Right lobe of liver (tissue), 6 donors: ENCODE measurements at regions not wholly inside any gene's neighbourhood (a gene's known extent, or its start where the extent isn't known, plus 50 kb on each side); places are given as distances from the start of the nearest gene placed in this dataset.

Experiments used
- ATAC-seq, 4 donors: fragments of 200-7000 bp; cut with Tn5 transposase; one replicate each; pipeline ENCODE4 v1.9.1; 2020; ENCODE audit warnings: mild to moderate bottlenecking in 4 of 4, moderate library complexity in 4 of 4
- DNase-seq, 3 donors: peaks; one replicate each; pipeline ENCODE4 v3.0.0-alpha.2; 2020
- H3K27ac ChIP-seq, 3 donors: fragments of 200-600 bp; one replicate each; pipeline ENCODE4 v1.8.0; 2022
- H3K27me3 ChIP-seq, 2 donors: fragments of 200-600 bp; one replicate each; pipeline ENCODE4 v1.8.0; 2022
- H3K36me3 ChIP-seq, 4 donors: fragments of 200-600 bp; sonication (generic) in 1 of 4; one replicate each; pipeline versions ENCODE4 v1.5.1 to v1.8.0; 2017 to 2022; ENCODE audit warnings: control low read depth in 1 of 4
- H3K4me1 ChIP-seq, 4 donors: fragments of 200-600 bp; sonication (generic) in 1 of 4; one replicate each; pipeline versions ENCODE4 v1.5.1 to v1.8.0; 2017 to 2022; ENCODE audit warnings: control low read depth in 1 of 4
- H3K4me3 ChIP-seq, 3 donors: fragments of 200-600 bp; one replicate each; pipeline ENCODE4 v1.8.0; 2022
- H3K9me3 ChIP-seq, 4 donors: fragments of 200-600 bp; sonication (generic) in 1 of 4; one replicate each; pipeline versions ENCODE4 v1.5.1 to v1.8.0; 2017 to 2022; ENCODE audit warnings: control low read depth in 1 of 4
- CTCF ChIP-seq, 4 donors: fragments of 200-600 bp in 3 of 4; fragments of 450-650 bp in 1 of 4; IDR thresholded peaks; one replicate each; pipeline versions ENCODE4 v1.5.1 to v1.8.0; 2016 to 2022; ENCODE audit warnings: antibody characterized with exemption in 4 of 4, mild to moderate bottlenecking in 2 of 4
- POLR2A ChIP-seq: fragments of 450-650 bp; IDR thresholded peaks from one replicate; pipeline ENCODE4 v1.6.1; 2017; ENCODE audit warnings: antibody characterized with exemption, mild to moderate bottlenecking
- WGBS: methylation state at CpG from one replicate; pipeline ENCODE4 v1.1.6; 2018; ENCODE audit warnings: low coverage, low lambda C conversion rate; ENCODE audit not compliant: insufficient coverage; ENCODE audit errors: missing lambda C conversion rate; 5-methylcytosine and 5-hydroxymethylcytosine counted together
- intact Hi-C, 2 donors: fragments of 100-400 bp; cut with DNase I; formaldehyde crosslinking; loops; one replicate each; pipeline versions ENCODE4 v1.11.2 to v1.14.1; 2022
- donor health status: DM: no; HTN: yes; CAD: no.
- donor health status: DM: no; HTN: no; CAD: no.
- donor health status: DM: no; HTN: no; CAD: no.
- donor health status: DM: no; HTN: yes; CAD: no.
- donor health status: DM: no; HTN: yes; CAD: no.

DNA sequence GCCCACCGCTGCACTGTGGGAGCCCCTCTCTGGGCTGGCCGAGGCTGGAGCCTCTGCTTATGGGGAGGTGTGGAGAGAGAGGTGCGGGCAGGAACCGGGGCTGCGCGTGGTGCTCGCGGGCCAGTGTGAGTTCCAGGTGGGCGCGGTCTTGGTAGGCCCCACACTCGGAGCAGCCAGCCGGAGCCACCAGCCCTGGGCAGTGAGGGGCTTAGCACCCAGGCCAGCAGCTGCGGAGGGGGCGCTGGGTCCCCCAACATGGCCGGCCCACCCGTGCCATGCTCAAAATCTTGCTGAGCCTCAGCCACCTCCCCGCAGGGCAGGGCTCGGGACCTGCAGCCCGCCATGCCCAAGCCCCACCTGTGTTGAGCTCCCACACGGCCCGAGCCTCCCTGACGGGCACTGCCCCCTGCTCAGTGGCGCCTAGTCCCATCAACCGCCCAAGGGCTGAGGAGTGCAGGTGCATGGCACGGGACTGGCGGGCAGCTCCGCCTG is 856.8 kb upstream of the CELF2 start:
- no peaks in the 10 kb centered on the region for H3K4me1 ChIP-seq
- H3K27me3 ChIP-seq, result no peaks in the 10 kb centered on the region
- no peak overlapping the region for H3K4me3 ChIP-seq
- TF ChIP-seq CTCF (IDR thresholded peaks at IDR 0.05) (no peak), POLR2A (no peak)
- H3K9me3 ChIP-seq, result no peaks in the 10 kb centered on the region
- peak in 1 of 4 donors; percentile 26 for ATAC-seq
- no peak overlapping the region for H3K27ac ChIP-seq
- no CpG with 5 or more reads among the region's 27 CpGs for WGBS
- no peaks in the 10 kb centered on the region for H3K36me3 ChIP-seq
- DNase-seq, result peak in 1 of 3 donors; percentile 48
- intact Hi-C loops, result no loop called here

GRCh38 chr10:10164848-10165247 is 852.8 kb upstream of the CELF2 start:
- Histone ChIP-seq H3K27me3 (no peaks in the 10 kb centered on the region), H3K4me3 (no peak overlapping the region), H3K4me1 (no peaks in the 10 kb centered on the region), H3K9me3 (no peaks in the 10 kb centered on the region), H3K36me3 (no peaks in the 10 kb centered on the region), H3K27ac (no peak overlapping the region)
- intact Hi-C loops, result no loop called here
- TF ChIP-seq CTCF (IDR thresholded peaks at IDR 0.05) (no peak), POLR2A (no peak)
- WGBS, result 49% methylated on average over 3 of the region's 3 CpGs
- no peak for ATAC-seq
- DNase-seq, result no peak

GRCh38 chr10:10165415-10165814 is 852.3 kb upstream of the CELF2 start:
- Histone ChIP-seq H3K27ac (no peak overlapping the region), H3K4me1 (no peaks in the 10 kb centered on the region), H3K9me3 (no peaks in the 10 kb centered on the region), H3K4me3 (no peak overlapping the region), H3K36me3 (no peaks in the 10 kb centered on the region), H3K27me3 (no peaks in the 10 kb centered on the region)
- intact Hi-C loops, result no loop called here
- ATAC-seq (no peak), DNase-seq (no peak)
- TF ChIP-seq CTCF (IDR thresholded peaks at IDR 0.05) (no peak), POLR2A (no peak)
- WGBS, result 23% methylated on average over 1 of the region's 1 CpG

DNA sequence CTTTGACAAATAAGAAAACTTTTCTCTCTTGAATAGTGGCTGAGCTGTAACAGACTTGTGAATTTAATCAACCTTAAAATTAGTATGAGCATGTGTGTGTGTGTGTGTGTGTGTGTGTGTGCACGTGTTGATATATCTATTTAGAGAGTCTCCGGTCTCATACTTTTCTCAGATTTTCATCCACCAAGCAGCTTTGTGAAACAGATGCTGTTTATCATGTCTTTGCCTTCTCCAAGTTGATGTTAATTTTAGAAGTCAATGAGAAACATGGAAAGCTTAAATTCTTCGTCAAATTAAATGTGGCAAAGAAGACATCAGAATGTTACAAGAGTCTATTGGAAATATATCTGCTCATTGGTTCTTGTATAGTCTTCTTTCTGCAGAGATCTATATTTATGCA is 839.2 kb upstream of the CELF2 start:
- H3K4me1 ChIP-seq, result no peaks in the 10 kb centered on the region
- intact Hi-C loops, result no loop called here
- DNase-seq (no peak), ATAC-seq (no peak)
- no peak overlapping the region for H3K4me3 ChIP-seq
- H3K27me3 ChIP-seq, result no peaks in the 10 kb centered on the region
- WGBS, result 59% methylated on average over 3 of the region's 3 CpGs
- no peaks in the 10 kb centered on the region for H3K9me3 ChIP-seq
- TF ChIP-seq POLR2A, result no peak
- TF ChIP-seq CTCF (IDR thresholded peaks at IDR 0.05), result no peak
- H3K36me3 ChIP-seq, result no peaks in the 10 kb centered on the region
- no peak overlapping the region for H3K27ac ChIP-seq

GRCh38 chr10:10193848-10194247 is 823.8 kb upstream of the CELF2 start:
- H3K27me3 ChIP-seq, result no peaks in the 10 kb centered on the region
- H3K9me3 ChIP-seq, result no peaks in the 10 kb centered on the region
- intact Hi-C loops, result no loop called here
- H3K4me3 ChIP-seq, result no peak overlapping the region
- H3K27ac ChIP-seq, result no peak overlapping the region
- DNase-seq (no peak), ATAC-seq (no peak)
- TF ChIP-seq CTCF (IDR thresholded peaks at IDR 0.05), result no peak
- no peak for TF ChIP-seq POLR2A
- no peaks in the 10 kb centered on the region for H3K36me3 ChIP-seq
- H3K4me1 ChIP-seq, result no peaks in the 10 kb centered on the region
- WGBS, result 74% methylated on average over 4 of the region's 4 CpGs
